ENCODE measurements at regions not wholly inside any gene's neighbourhood (a gene's known extent, or its start where the extent isn't known, plus 50 kb on each side); places are given as distances from the start of the nearest gene placed in this dataset.

GRCh38 chr14:53896726-53897125 is 59.9 kb downstream of the BMP4 start:
- H4K20me1 ChIP-seq (ENCODE audit: control insufficient read depth, extremely low read depth, insufficient read depth, low read length), result no peaks in the 10 kb centered on the region
- no peak for FAIRE-seq
- H3K27me3 ChIP-seq (ENCODE audit: control insufficient read depth, extremely low read depth, insufficient read depth, low read length), result peaks cover 3% of the 10 kb centered on the region
- no peaks in the 10 kb centered on the region for H3K9me1 ChIP-seq (ENCODE audit: control insufficient read depth, extremely low read depth, insufficient read depth, low read length)
- H3K9me3 ChIP-seq (ENCODE audit: control insufficient read depth, low read depth, low read length), result no peaks in the 10 kb centered on the region
- no peak overlapping the region for H3K4me2 ChIP-seq (ENCODE audit: control insufficient read depth, extremely low read depth, insufficient read depth, low read depth, low read length)
- no peaks in the 10 kb centered on the region for H3K36me3 ChIP-seq (ENCODE audit: control insufficient read depth in 2 of 2, extremely low read depth in 1 of 2, insufficient read depth in 2 of 2, low read length in 2 of 2)
- no peaks in the 10 kb centered on the region for H3K79me2 ChIP-seq (ENCODE audit: control insufficient read depth, insufficient read depth, low read length)
- dilution Hi-C loops (cut with MboI; ENCODE audit: extremely low pct_ligation_motif_present, low sequenced_read_pairs), result no loop called here
- H3K27ac ChIP-seq (ENCODE audit: control insufficient read depth, insufficient read depth, low read length), result no peak overlapping the region
- no peak for DNase-seq (ENCODE audit: low read depth, low spot score)
- no peak overlapping the region for H3K4me3 ChIP-seq (ENCODE audit: control insufficient read depth in 2 of 3, extremely low read depth in 1 of 3, insufficient read depth in 2 of 3, low read depth in 1 of 3, low read length in 3 of 3)
- no peak overlapping the region for H3K9ac ChIP-seq (ENCODE audit: control insufficient read depth, extremely low read depth, insufficient read depth, low read length)
- no peaks in the 10 kb centered on the region for H3K4me1 ChIP-seq (ENCODE audit: control insufficient read depth, extremely low read depth, insufficient read depth, low read length)
- TF ChIP-seq, protein P1, sequence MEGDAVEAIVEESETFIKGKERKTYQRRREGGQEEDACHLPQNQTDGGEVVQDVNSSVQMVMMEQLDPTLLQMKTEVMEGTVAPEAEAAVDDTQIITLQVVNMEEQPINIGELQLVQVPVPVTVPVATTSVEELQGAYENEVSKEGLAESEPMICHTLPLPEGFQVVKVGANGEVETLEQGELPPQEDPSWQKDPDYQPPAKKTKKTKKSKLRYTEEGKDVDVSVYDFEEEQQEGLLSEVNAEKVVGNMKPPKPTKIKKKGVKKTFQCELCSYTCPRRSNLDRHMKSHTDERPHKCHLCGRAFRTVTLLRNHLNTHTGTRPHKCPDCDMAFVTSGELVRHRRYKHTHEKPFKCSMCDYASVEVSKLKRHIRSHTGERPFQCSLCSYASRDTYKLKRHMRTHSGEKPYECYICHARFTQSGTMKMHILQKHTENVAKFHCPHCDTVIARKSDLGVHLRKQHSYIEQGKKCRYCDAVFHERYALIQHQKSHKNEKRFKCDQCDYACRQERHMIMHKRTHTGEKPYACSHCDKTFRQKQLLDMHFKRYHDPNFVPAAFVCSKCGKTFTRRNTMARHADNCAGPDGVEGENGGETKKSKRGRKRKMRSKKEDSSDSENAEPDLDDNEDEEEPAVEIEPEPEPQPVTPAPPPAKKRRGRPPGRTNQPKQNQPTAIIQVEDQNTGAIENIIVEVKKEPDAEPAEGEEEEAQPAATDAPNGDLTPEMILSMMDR (optimal IDR thresholded peaks at IDR 0.05 in 1 of 3, IDR thresholded peaks at IDR 0.05 in 1 of 3, conservative IDR thresholded peaks at IDR 0.05 in 1 of 3; ENCODE audit: extremely low read depth in 1 of 3, insufficient read depth in 2 of 3, low read length in 3 of 3), result no peak
- no peak for TF ChIP-seq EZH2 (IDR thresholded peaks at IDR 0.05; ENCODE audit: low read length)
- H2AFZ ChIP-seq (ENCODE audit: control insufficient read depth, low read length), result no peak overlapping the region

- Histone ChIP-seq H3K9me1 (ENCODE audit: control insufficient read depth, extremely low read depth, insufficient read depth, low read length) (no peaks in the 10 kb centered on the region), H3K4me1 (ENCODE audit: control insufficient read depth, extremely low read depth, insufficient read depth, low read length) (no peaks in the 10 kb centered on the region), H3K4me2 (ENCODE audit: control insufficient read depth, extremely low read depth, insufficient read depth, low read depth, low read length) (no peak overlapping the region), H3K9ac (ENCODE audit: control insufficient read depth, extremely low read depth, insufficient read depth, low read length) (no peak overlapping the region), H3K36me3 (ENCODE audit: control insufficient read depth in 2 of 2, extremely low read depth in 1 of 2, insufficient read depth in 2 of 2, low read length in 2 of 2) (no peaks in the 10 kb centered on the region), H4K20me1 (ENCODE audit: control insufficient read depth, extremely low read depth, insufficient read depth, low read length) (no peaks in the 10 kb centered on the region), H3K9me3 (ENCODE audit: control insufficient read depth, low read depth, low read length) (no peaks in the 10 kb centered on the region), H3K4me3 (ENCODE audit: control insufficient read depth in 2 of 3, extremely low read depth in 1 of 3, insufficient read depth in 2 of 3, low read depth in 1 of 3, low read length in 3 of 3) (no peak overlapping the region), H2AFZ (ENCODE audit: control insufficient read depth, low read length) (no peak overlapping the region), H3K27me3 (ENCODE audit: control insufficient read depth, extremely low read depth, insufficient read depth, low read length) (peaks cover 9% of the 10 kb centered on the region), H3K79me2 (ENCODE audit: control insufficient read depth, insufficient read depth, low read length) (no peaks in the 10 kb centered on the region), H3K27ac (ENCODE audit: control insufficient read depth, insufficient read depth, low read length) (no peak overlapping the region)
- peak; percentile 43 for FAIRE-seq
- dilution Hi-C loops (cut with MboI; ENCODE audit: extremely low pct_ligation_motif_present, low sequenced_read_pairs), result no loop called here
- no peak for TF ChIP-seq EZH2 (IDR thresholded peaks at IDR 0.05; ENCODE audit: low read length)
- TF ChIP-seq, protein P1 (optimal IDR thresholded peaks at IDR 0.05 in 1 of 3, IDR thresholded peaks at IDR 0.05 in 1 of 3, conservative IDR thresholded peaks at IDR 0.05 in 1 of 3; ENCODE audit: extremely low read depth in 1 of 3, insufficient read depth in 2 of 3, low read length in 3 of 3), result no peak
- DNase-seq (ENCODE audit: low read depth, low spot score), result no peak
Observed at GRCh38 chr14:53894456-53894855, 62.2 kb downstream of the BMP4 start.

Measured in keratinocyte (primary cell).